ENCODE measurements at regions not wholly inside any gene's neighbourhood (a gene's known extent, or its start where the extent isn't known, plus 50 kb on each side); places are given as distances from the start of the nearest gene placed in this dataset.

- no peaks in the 10 kb centered on the region for H4K20me1 ChIP-seq (ENCODE audit: control insufficient read depth, extremely low read depth, insufficient read depth, low read length)
- no peaks in the 10 kb centered on the region for H3K79me2 ChIP-seq (ENCODE audit: control insufficient read depth, insufficient read depth, low read length)
- H3K4me3 ChIP-seq (replicated peaks in 1 of 4; ENCODE audit: control extremely low read depth in 1 of 4, insufficient read depth in 1 of 4, low read depth in 3 of 4, low read length in 4 of 4): no peak overlapping the region
- no peak overlapping the region for H3K4me2 ChIP-seq (ENCODE audit: extremely low read depth, insufficient read depth, low read length)
- TF ChIP-seq CTCF (conservative IDR thresholded peaks at IDR 0.05 in 1 of 2, IDR thresholded peaks at IDR 0.05 in 1 of 2; ENCODE audit: low read depth in 1 of 2, low read length in 2 of 2) (no peak), EZH2 (IDR thresholded peaks at IDR 0.05; ENCODE audit: low read length, missing control alignments) (no peak)
- no peak overlapping the region for H2AFZ ChIP-seq (ENCODE audit: low read length)
- H3K27me3 ChIP-seq (ENCODE audit: control insufficient read depth, insufficient read depth, low read length): no peaks in the 10 kb centered on the region
- H3K9ac ChIP-seq (ENCODE audit: insufficient read depth, low read length): no peak overlapping the region
- no peak for DNase-seq (ENCODE audit: low read depth in 2 of 2)
- no peaks in the 10 kb centered on the region for H3K4me1 ChIP-seq (ENCODE audit: control insufficient read depth, extremely low read depth, insufficient read depth, low read length)
- no peaks in the 10 kb centered on the region for H3K9me3 ChIP-seq (ENCODE audit: control insufficient read depth, insufficient read depth, low read depth, low read length)
- H3K27ac ChIP-seq (ENCODE audit: insufficient read depth, low read length): no peak overlapping the region
- no peaks in the 10 kb centered on the region for H3K36me3 ChIP-seq (ENCODE audit: control insufficient read depth, insufficient read depth, low read length)
Measured at GRCh38 chr5:28451483-28451882, 1413.1 kb upstream of the CDH9 start.

GRCh38 chr5:28450997-28451396, 1412.6 kb upstream of the CDH9 start:
- Histone ChIP-seq H3K27ac (ENCODE audit: insufficient read depth, low read length) (no peak overlapping the region), H3K27me3 (ENCODE audit: control insufficient read depth, insufficient read depth, low read length) (no peaks in the 10 kb centered on the region), H3K9me3 (ENCODE audit: control insufficient read depth, insufficient read depth, low read depth, low read length) (no peaks in the 10 kb centered on the region), H3K79me2 (ENCODE audit: control insufficient read depth, insufficient read depth, low read length) (no peaks in the 10 kb centered on the region), H4K20me1 (ENCODE audit: control insufficient read depth, extremely low read depth, insufficient read depth, low read length) (no peaks in the 10 kb centered on the region), H3K36me3 (ENCODE audit: control insufficient read depth, insufficient read depth, low read length) (no peaks in the 10 kb centered on the region), H3K4me2 (ENCODE audit: extremely low read depth, insufficient read depth, low read length) (no peak overlapping the region), H3K9ac (ENCODE audit: insufficient read depth, low read length) (no peak overlapping the region), H3K4me3 (replicated peaks in 1 of 4; ENCODE audit: control extremely low read depth in 1 of 4, insufficient read depth in 1 of 4, low read depth in 3 of 4, low read length in 4 of 4) (no peak overlapping the region), H3K4me1 (ENCODE audit: control insufficient read depth, extremely low read depth, insufficient read depth, low read length) (no peaks in the 10 kb centered on the region), H2AFZ (ENCODE audit: low read length) (no peak overlapping the region)
- TF ChIP-seq CTCF (conservative IDR thresholded peaks at IDR 0.05 in 1 of 2, IDR thresholded peaks at IDR 0.05 in 1 of 2; ENCODE audit: low read depth in 1 of 2, low read length in 2 of 2) (no peak), EZH2 (IDR thresholded peaks at IDR 0.05; ENCODE audit: low read length, missing control alignments) (no peak)
- no peak for DNase-seq (ENCODE audit: low read depth in 2 of 2)

- H3K4me2 ChIP-seq (ENCODE audit: extremely low read depth, insufficient read depth, low read length): no peak overlapping the region
- H3K9me3 ChIP-seq (ENCODE audit: control insufficient read depth, insufficient read depth, low read depth, low read length): no peaks in the 10 kb centered on the region
- TF ChIP-seq EZH2 (IDR thresholded peaks at IDR 0.05; ENCODE audit: low read length, missing control alignments): no peak
- TF ChIP-seq CTCF (conservative IDR thresholded peaks at IDR 0.05 in 1 of 2, IDR thresholded peaks at IDR 0.05 in 1 of 2; ENCODE audit: low read depth in 1 of 2, low read length in 2 of 2): no peak
Measured at GRCh38 chr5:28448791-28449190, 1410.4 kb upstream of the CDH9 start.

More at GRCh38 chr5:28448791-28449190, 1410.4 kb upstream of the CDH9 start:
- H4K20me1 ChIP-seq (ENCODE audit: control insufficient read depth, extremely low read depth, insufficient read depth, low read length): no peaks in the 10 kb centered on the region
- H2AFZ ChIP-seq (ENCODE audit: low read length): no peak overlapping the region
- no peak overlapping the region for H3K9ac ChIP-seq (ENCODE audit: insufficient read depth, low read length)
- no peaks in the 10 kb centered on the region for H3K4me1 ChIP-seq (ENCODE audit: control insufficient read depth, extremely low read depth, insufficient read depth, low read length)
- no peaks in the 10 kb centered on the region for H3K27me3 ChIP-seq (ENCODE audit: control insufficient read depth, insufficient read depth, low read length)
- H3K27ac ChIP-seq (ENCODE audit: insufficient read depth, low read length): no peak overlapping the region
- no peaks in the 10 kb centered on the region for H3K36me3 ChIP-seq (ENCODE audit: control insufficient read depth, insufficient read depth, low read length)
- no peak for DNase-seq (ENCODE audit: low read depth in 2 of 2)
- no peaks in the 10 kb centered on the region for H3K79me2 ChIP-seq (ENCODE audit: control insufficient read depth, insufficient read depth, low read length)
- H3K4me3 ChIP-seq (replicated peaks in 1 of 4; ENCODE audit: control extremely low read depth in 1 of 4, insufficient read depth in 1 of 4, low read depth in 3 of 4, low read length in 4 of 4): no peak overlapping the region

Data from fibroblast of lung (primary cell).